ENCODE measurements at regions not wholly inside any gene's neighbourhood (a gene's known extent, or its start where the extent isn't known, plus 50 kb on each side); places are given as distances from the start of the nearest gene placed in this dataset.
A peak's percentile ranks its signal among the peaks of the same experiment; 100 is the strongest.
"Not testable (repeated sequence)": the region's sequence is repeated elsewhere in the genome, so short reads cannot be mapped to it uniquely, and the experiment has no call there.

- DNase-seq = no peak
Measured at GRCh38 chr6:86028776-86029175, 386.1 kb upstream of the SYNCRIP start.

GRCh38 chr6:86026890-86027289, 384.2 kb upstream of the SYNCRIP start:
- not testable (repeated sequence) for DNase-seq

GRCh38 chr6:86017236-86017635, 374.6 kb upstream of the SYNCRIP start:
- no peak for DNase-seq

- DNase-seq = no peak
Measured at GRCh38 chr6:86016567-86016966, 373.9 kb upstream of the SYNCRIP start.

GRCh38 chr6:86016077-86016476, 373.4 kb upstream of the SYNCRIP start:
- no peak for DNase-seq

GRCh38 chr6:86012991-86013390, 370.3 kb upstream of the SYNCRIP start:
- DNase-seq = not testable (repeated sequence)

- DNase-seq = no peak
Measured at GRCh38 chr6:86010915-86011786, 368.5 kb upstream of the SYNCRIP start.

- DNase-seq = no peak
Measured at GRCh38 chr6:85997206-85997605, 354.5 kb upstream of the SYNCRIP start.

GRCh38 chr6:85996034-85996375, 353.3 kb upstream of the SYNCRIP start:
- DNase-seq = no peak

GRCh38 chr6:85995339-85996033, 352.8 kb upstream of the SYNCRIP start:
- no peak for DNase-seq

GRCh38 chr6:85986681-85987080, 344.0 kb upstream of the SYNCRIP start:
- no peak for DNase-seq

GRCh38 chr6:85983032-85983659, 340.5 kb upstream of the SYNCRIP start:
- DNase-seq = no peak

GRCh38 chr6:85977661-85978060, 335.0 kb upstream of the SYNCRIP start:
- DNase-seq = no peak

- no peak for DNase-seq
Measured at GRCh38 chr6:85975957-85976356, 333.3 kb upstream of the SYNCRIP start.

GRCh38 chr6:85971238-85971637, 328.6 kb upstream of the SYNCRIP start:
- DNase-seq = no peak

- DNase-seq = no peak
Measured at GRCh38 chr6:85966828-85967227, 324.1 kb upstream of the SYNCRIP start.

GRCh38 chr6:85961746-85962145, 319.1 kb upstream of the SYNCRIP start:
- no peak for DNase-seq

GRCh38 chr6:85961125-85961524, 318.4 kb upstream of the SYNCRIP start:
- no peak for DNase-seq

- no peak for DNase-seq
Measured at GRCh38 chr6:85948481-85948880, 305.8 kb upstream of the SYNCRIP start.

GRCh38 chr6:85945459-85946185, 302.9 kb upstream of the SYNCRIP start:
- DNase-seq = peak; percentile 85

GRCh38 chr6:85944776-85945175, 302.1 kb upstream of the SYNCRIP start:
- DNase-seq = no peak

- DNase-seq = no peak
Measured at GRCh38 chr6:85942844-85943243, 300.2 kb upstream of the SYNCRIP start.

- DNase-seq = no peak
Measured at GRCh38 chr6:85936916-85937315, 294.2 kb upstream of the SYNCRIP start.

Data from NCI-H1694 (cell line).